Kidney (tissue), 13 donors: ENCODE measurements at regions not wholly inside any gene's neighbourhood (a gene's known extent, or its start where the extent isn't known, plus 50 kb on each side); places are given as distances from the start of the nearest gene placed in this dataset.

Source experiments
- DNase-seq, 5 donors: peaks; one replicate each; pipeline ENCODE4 v3.0.0-alpha.2; 2013 to 2020
- FAIRE-seq: peaks from 2 replicates; lab custom pipeline; 2012; peaks lifted over from hg19 to GRCh38; lab: Jason Lieb, UNC
- H3K27ac ChIP-seq, 2 donors: one replicate each; pipeline ENCODE4 v1.7.0; 2013; ENCODE audit warnings: low read depth in 2 of 2, low read length in 2 of 2, inconsistent platforms in 1 of 2
- H3K27me3 ChIP-seq: one replicate; pipeline ENCODE4 v1.7.1; 2013; ENCODE audit warnings: low read length, inconsistent platforms; ENCODE audit not compliant: control insufficient read depth, insufficient read depth
- H3K36me3 ChIP-seq, 3 donors: one replicate each; pipeline versions ENCODE4 v1.7.0 to v1.7.1; 2013; ENCODE audit warnings: low read length in 3 of 3, control low read depth in 1 of 3, inconsistent platforms in 1 of 3; ENCODE audit not compliant: insufficient read depth in 3 of 3, control insufficient read depth in 2 of 3
- H3K4me1 ChIP-seq, 3 donors: one replicate each; pipeline versions ENCODE4 v1.7.0 to v1.7.1; 2013; ENCODE audit warnings: low read length in 3 of 3, inconsistent platforms in 1 of 3, low read depth in 1 of 3; ENCODE audit not compliant: control insufficient read depth in 2 of 3, insufficient read depth in 2 of 3
- H3K4me3 ChIP-seq, 3 donors: one replicate each; pipeline versions ENCODE4 v1.7.0 to v1.8.1; 2013; ENCODE audit warnings: low read length in 3 of 3, control low read depth in 1 of 3, inconsistent platforms in 1 of 3
- H3K9ac ChIP-seq, 3 donors: one replicate each; pipeline versions ENCODE4 v1.7.0 to v1.7.1; 2013; ENCODE audit warnings: low read length in 3 of 3, control low read depth in 1 of 3, inconsistent platforms in 1 of 3
- H3K9me3 ChIP-seq, 3 donors: one replicate each; pipeline versions ENCODE4 v1.7.0 to v1.7.1; 2013; ENCODE audit warnings: low read length in 3 of 3, control low read depth in 1 of 3, inconsistent platforms in 1 of 3; ENCODE audit not compliant: control insufficient read depth in 2 of 3, insufficient read depth in 1 of 3
- intact Hi-C: fragments of 100-400 bp; cut with DNase I; formaldehyde crosslinking; loops from one replicate; pipeline ENCODE4 v1.11.1; 2022
- TF ChIP-seq, protein P1 (sequence below): IDR thresholded peaks from 3 replicates; pipeline ENCODE4 v1.5.1; 2012; ENCODE audit warnings: mild to moderate bottlenecking, moderate library complexity, borderline replicate concordance; ENCODE audit not compliant: insufficient read depth; ENCODE audit errors: extremely low read depth
- donor health status: control.
- donor health status: control.
- donor health status: control.
- donor health status: control.
- donor health status: control.
- donor health status: DM: yes; HTN: yes; CAD: no.
- donor health status: Normal renal cell carcinoma (clear cell type).

DNA sequence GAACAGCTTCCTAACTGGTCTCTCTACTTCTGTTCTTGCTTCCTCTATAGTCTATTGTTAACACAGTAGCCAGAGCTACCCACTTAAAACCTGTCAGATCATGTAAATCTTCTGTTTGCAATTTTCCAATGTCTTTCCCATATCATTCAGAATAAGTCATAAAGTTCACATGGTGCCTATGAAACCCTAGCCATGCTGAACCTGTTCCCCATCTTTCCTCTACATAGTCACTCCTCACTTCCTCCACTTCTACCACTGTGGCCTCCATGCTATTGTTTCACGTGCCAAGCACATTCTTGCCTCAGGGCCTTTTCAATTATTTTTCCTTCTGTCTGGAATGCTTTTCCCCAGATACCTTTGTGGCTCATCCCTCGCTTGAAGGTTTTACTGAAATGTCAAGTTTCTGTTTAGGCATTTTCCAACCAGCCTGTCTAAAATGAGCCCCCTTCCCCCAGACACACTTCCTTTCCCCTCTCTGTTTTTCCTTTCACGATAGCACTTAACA is 132.1 kb downstream of the DYRK2 start:
- no peaks in the 10 kb centered on the region for H3K4me1 ChIP-seq
- FAIRE-seq (no peak), DNase-seq (no peak)
- no peaks in the 10 kb centered on the region for H3K36me3 ChIP-seq
- H3K4me3 ChIP-seq, result no peak overlapping the region
- H3K9me3 ChIP-seq, result no peaks in the 10 kb centered on the region
- H3K9ac ChIP-seq, result no peak overlapping the region
- TF ChIP-seq, protein P1, sequence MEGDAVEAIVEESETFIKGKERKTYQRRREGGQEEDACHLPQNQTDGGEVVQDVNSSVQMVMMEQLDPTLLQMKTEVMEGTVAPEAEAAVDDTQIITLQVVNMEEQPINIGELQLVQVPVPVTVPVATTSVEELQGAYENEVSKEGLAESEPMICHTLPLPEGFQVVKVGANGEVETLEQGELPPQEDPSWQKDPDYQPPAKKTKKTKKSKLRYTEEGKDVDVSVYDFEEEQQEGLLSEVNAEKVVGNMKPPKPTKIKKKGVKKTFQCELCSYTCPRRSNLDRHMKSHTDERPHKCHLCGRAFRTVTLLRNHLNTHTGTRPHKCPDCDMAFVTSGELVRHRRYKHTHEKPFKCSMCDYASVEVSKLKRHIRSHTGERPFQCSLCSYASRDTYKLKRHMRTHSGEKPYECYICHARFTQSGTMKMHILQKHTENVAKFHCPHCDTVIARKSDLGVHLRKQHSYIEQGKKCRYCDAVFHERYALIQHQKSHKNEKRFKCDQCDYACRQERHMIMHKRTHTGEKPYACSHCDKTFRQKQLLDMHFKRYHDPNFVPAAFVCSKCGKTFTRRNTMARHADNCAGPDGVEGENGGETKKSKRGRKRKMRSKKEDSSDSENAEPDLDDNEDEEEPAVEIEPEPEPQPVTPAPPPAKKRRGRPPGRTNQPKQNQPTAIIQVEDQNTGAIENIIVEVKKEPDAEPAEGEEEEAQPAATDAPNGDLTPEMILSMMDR, result no peak
- no peaks in the 10 kb centered on the region for H3K27me3 ChIP-seq
- no peak overlapping the region for H3K27ac ChIP-seq
- intact Hi-C loops, result no loop called here

DNA sequence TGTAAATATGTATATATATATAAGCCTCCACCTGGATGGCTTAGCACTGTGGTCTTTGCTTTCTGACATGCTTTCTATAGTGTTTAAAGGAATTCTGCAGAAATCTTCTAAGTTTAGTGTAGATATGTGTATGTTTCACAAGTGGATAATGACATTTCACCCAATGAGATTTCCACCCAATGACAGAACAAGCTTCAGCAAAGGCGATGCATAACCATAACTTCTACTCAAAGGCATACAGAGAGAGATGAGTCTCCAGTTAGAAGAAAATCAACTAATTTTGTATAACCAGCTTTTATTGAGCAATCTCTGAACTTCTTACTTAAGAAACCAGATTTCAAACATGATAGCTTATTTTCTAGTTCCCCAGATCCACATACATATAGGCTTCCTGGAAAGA is 134.0 kb downstream of the DYRK2 start:
- TF ChIP-seq, protein P1, result no peak

DNA sequence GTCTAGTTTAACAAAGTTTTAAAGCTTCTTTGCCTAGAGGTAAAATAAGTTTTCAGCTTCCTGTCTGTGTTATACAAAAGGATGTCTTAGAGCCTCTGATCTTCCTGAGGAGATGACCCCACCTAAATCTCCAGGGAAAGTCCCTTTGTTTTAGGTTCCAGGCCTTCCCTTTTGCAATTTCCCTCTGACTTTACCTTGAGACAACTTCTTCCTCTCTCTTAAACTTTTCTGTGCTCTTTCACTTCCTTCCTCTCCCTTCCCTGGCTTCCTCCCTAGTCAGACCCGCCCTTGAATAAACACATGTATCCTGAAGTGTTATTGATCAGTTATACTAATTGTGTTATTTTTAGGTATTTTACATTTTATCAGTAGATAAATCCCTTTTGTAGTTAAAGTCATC is 134.8 kb downstream of the DYRK2 start:
- Histone ChIP-seq H3K27me3 (no peaks in the 10 kb centered on the region), H3K27ac (no peak overlapping the region), H3K4me3 (no peak overlapping the region), H3K9me3 (no peaks in the 10 kb centered on the region), H3K4me1 (no peaks in the 10 kb centered on the region), H3K36me3 (no peaks in the 10 kb centered on the region), H3K9ac (no peak overlapping the region)
- DNase-seq (no peak), FAIRE-seq (no peak)
- TF ChIP-seq, protein P1, result no peak
- intact Hi-C loops, result no loop called here

More for the DNA sequence above, 134.0 kb downstream of the DYRK2 start:
- no peak for FAIRE-seq
- Histone ChIP-seq H3K36me3 (no peaks in the 10 kb centered on the region), H3K9ac (no peak overlapping the region), H3K4me1 (no peaks in the 10 kb centered on the region), H3K4me3 (no peak overlapping the region), H3K27me3 (no peaks in the 10 kb centered on the region), H3K27ac (no peak overlapping the region), H3K9me3 (no peaks in the 10 kb centered on the region)
- DNase-seq, result no peak
- intact Hi-C loops, result no loop called here

DNA sequence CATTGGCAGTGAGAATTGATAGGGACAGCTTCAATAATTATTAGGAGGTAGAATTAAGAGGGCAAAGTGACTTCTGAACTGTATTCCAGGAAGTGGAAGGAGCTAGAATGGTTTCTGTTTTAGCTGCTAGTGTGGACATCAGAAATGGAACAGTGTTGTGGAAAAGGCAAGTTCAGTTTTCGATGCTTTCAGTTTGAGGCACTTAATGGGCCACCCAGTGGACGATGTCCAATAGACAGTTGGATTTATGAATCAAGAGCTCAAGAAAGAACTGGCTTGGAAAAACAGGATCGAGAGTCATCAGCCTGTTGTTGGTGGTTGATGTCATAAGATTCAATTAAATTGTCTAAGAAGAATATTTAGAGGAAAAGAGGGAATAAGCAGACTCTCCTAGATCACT is 136.3 kb downstream of the DYRK2 start:
- H3K27ac ChIP-seq, result no peak overlapping the region
- intact Hi-C loops, result no loop called here
- H3K9me3 ChIP-seq, result no peaks in the 10 kb centered on the region
- H3K4me1 ChIP-seq, result no peaks in the 10 kb centered on the region
- no peak overlapping the region for H3K4me3 ChIP-seq
- TF ChIP-seq, protein P1, result no peak
- no peak for DNase-seq
- FAIRE-seq, result no peak
- no peak overlapping the region for H3K9ac ChIP-seq
- H3K27me3 ChIP-seq, result no peaks in the 10 kb centered on the region
- no peaks in the 10 kb centered on the region for H3K36me3 ChIP-seq
